Transverse colon (tissue), 4 donors: ENCODE measurements at regions not wholly inside any gene's neighbourhood (a gene's known extent, or its start where the extent isn't known, plus 50 kb on each side); places are given as distances from the start of the nearest gene placed in this dataset.

Experiments used
- DNase-seq: peaks from one replicate; pipeline ENCODE4 v3.0.0-alpha.2; 2019
- H3K27ac ChIP-seq, 4 donors: fragments of 200-600 bp; sonication (generic); 2 replicates each; pipeline ENCODE4 v1.5.1; 2016 to 2018; ENCODE audit warnings: inconsistent platforms in 4 of 4
- H3K27me3 ChIP-seq: fragments of 200-600 bp; sonication (generic); 2 replicates; pipeline ENCODE4 v1.5.1; 2017; ENCODE audit warnings: inconsistent platforms
- H3K36me3 ChIP-seq, 4 donors: fragments of 200-600 bp; sonication (generic); 2 replicates each; pipeline ENCODE4 v1.5.1; 2017 to 2019; ENCODE audit warnings: inconsistent platforms in 4 of 4
- H3K4me1 ChIP-seq, 4 donors: fragments of 200-600 bp; sonication (generic); 2 replicates each; pipeline ENCODE4 v1.5.1; 2017 to 2020; ENCODE audit warnings: inconsistent platforms in 4 of 4
- H3K4me3 ChIP-seq, 4 donors: fragments of 200-600 bp; sonication (generic); 1 replicate in 1 of 4; 2 replicates in 3 of 4; pipeline versions ENCODE4 v1.5.1 to v1.6.1; 2017 to 2019; ENCODE audit warnings: inconsistent platforms in 4 of 4
- H3K9me3 ChIP-seq, 2 donors: fragments of 200-600 bp; sonication (generic); 2 replicates each; pipeline ENCODE4 v1.5.1; 2017 to 2019; ENCODE audit warnings: inconsistent platforms in 2 of 2
- CTCF ChIP-seq, 5 experiments: fragments of 200-600 bp in 3 of 5; fragments of 450-650 bp in 2 of 5; sonication (generic) in 3 of 5; IDR thresholded peaks; 1 replicate in 2 of 5; 2 replicates in 3 of 5; pipeline ENCODE4 v1.5.1; 2016 to 2017; ENCODE audit warnings: antibody characterized with exemption in 5 of 5, inconsistent platforms in 3 of 5, mild to moderate bottlenecking in 2 of 5, moderate library complexity in 1 of 5
- EP300 ChIP-seq: sonication (generic); formaldehyde crosslinking; IDR thresholded peaks from one replicate; pipeline ENCODE4 v1.6.1; 2017; ENCODE audit warnings: antibody characterized with exemption, low read depth
- POLR2A ChIP-seq: fragments of 450-650 bp; IDR thresholded peaks from one replicate; pipeline ENCODE4 v1.6.1; 2016; ENCODE audit warnings: antibody characterized with exemption, mild to moderate bottlenecking, moderate library complexity
- POLR2AphosphoS5 ChIP-seq, 3 donors: sonication (generic); formaldehyde crosslinking; IDR thresholded peaks; one replicate each; pipeline ENCODE4 v1.6.1; 2016; ENCODE audit warnings: antibody characterized with exemption in 3 of 3
- WGBS, 2 donors: methylation state at CpG; one replicate each; pipeline ENCODE4 v1.1.5; 2018; ENCODE audit warnings: low coverage in 1 of 2; 5-methylcytosine and 5-hydroxymethylcytosine counted together
- in situ Hi-C, 4 donors: fragments of 200-750 bp; cut with MboI; loops; one replicate each; pipeline versions ENCODE4 v1.15.0 to v1.15.1; 2017; ENCODE audit warnings: low sequenced_read_pairs in 3 of 4, low pct_ligation_motif_present in 1 of 4, low pct_unique_long_range_greater_than_20kb in 1 of 4
- intact Hi-C: fragments of 100-400 bp; cut with DNase I; formaldehyde crosslinking; loops from one replicate; pipeline ENCODE4 v1.15.1; 2023; ENCODE audit warnings: low total_unique reads

DNA sequence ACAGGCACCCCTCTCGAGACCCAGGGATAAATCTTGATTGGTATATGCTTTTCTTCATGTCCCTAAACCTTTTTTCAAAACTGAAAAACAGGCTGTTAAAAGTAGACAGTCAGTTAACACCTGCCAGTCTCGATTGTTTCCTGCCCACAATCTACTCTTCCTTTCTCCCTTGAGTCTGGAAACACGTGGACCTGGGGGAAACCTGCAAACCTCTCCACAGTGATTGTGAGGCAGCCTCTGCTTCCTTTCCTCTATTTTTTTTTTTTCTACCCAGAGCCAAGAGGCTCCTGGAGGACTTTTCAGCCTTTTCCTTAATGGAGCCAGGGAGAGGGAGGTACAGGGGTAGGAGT lies 69.4 kb upstream of the CLMP start:
- Histone ChIP-seq H3K27ac (no peak overlapping the region), H3K27me3 (peaks cover 7% of the 10 kb centered on the region), H3K4me3 (no peak overlapping the region), H3K9me3 (no peaks in the 10 kb centered on the region), H3K4me1 (peaks cover 0 to 12% (median 1%) of the 10 kb centered on the region in 4 donors), H3K36me3 (no peaks in the 10 kb centered on the region)
- intact Hi-C loops (no loop called here), in situ Hi-C loops (no loop called here)
- 34% methylated on average over 3 of the region's 3 CpGs; no CpG with 5 or more reads in 1 of the 2 donors for WGBS, 2 donors
- TF ChIP-seq POLR2A (no peak), EP300 (no peak), CTCF (IDR thresholded peaks at IDR 0.05) (no peak), POLR2AphosphoS5 (IDR thresholded peaks at IDR 0.05) (no peak)
- DNase-seq = no peak

- peak overlapping the region in 2 of 4 donors; percentile 9 to 30 for H3K4me3 ChIP-seq
- H3K27me3 ChIP-seq = peaks cover 7% of the 10 kb centered on the region
- no peaks in the 10 kb centered on the region for H3K9me3 ChIP-seq
- TF ChIP-seq POLR2A (no peak), CTCF (IDR thresholded peaks at IDR 0.05) (peak; percentile 65 to 92 (median 87)), EP300 (no peak), POLR2AphosphoS5 (IDR thresholded peaks at IDR 0.05) (no peak)
- no peaks in the 10 kb centered on the region for H3K36me3 ChIP-seq
- peak; percentile 85 for DNase-seq
- H3K27ac ChIP-seq = no peak overlapping the region
- in situ Hi-C loops (no loop called here), intact Hi-C loops (no loop called here)
- WGBS, 2 donors = 17 to 40% methylated on average over 13 to 25 of the region's 25 CpGs
- H3K4me1 ChIP-seq = peaks cover 0 to 12% (median 1%) of the 10 kb centered on the region in 4 donors
Observed at GRCh38 chr11:123261345-123262106, 66.5 kb upstream of the CLMP start.

GRCh38 chr11:123260511-123261211 lies 65.6 kb upstream of the CLMP start:
- in situ Hi-C loops = no loop called here
- 47 to 61% methylated on average over 3 to 4 of the region's 4 CpGs for WGBS, 2 donors

More at GRCh38 chr11:123260511-123261211, 65.6 kb upstream of the CLMP start:
- peaks cover 7% of the 10 kb centered on the region for H3K27me3 ChIP-seq
- no peak overlapping the region for H3K27ac ChIP-seq
- no peaks in the 10 kb centered on the region for H3K9me3 ChIP-seq
- TF ChIP-seq EP300 = no peak
- TF ChIP-seq POLR2AphosphoS5 (IDR thresholded peaks at IDR 0.05) = no peak
- no peak for TF ChIP-seq POLR2A
- no peak for TF ChIP-seq CTCF (IDR thresholded peaks at IDR 0.05)
- peak overlapping the region in 1 of 4 donors; percentile 9 for H3K4me3 ChIP-seq
- H3K4me1 ChIP-seq = peaks cover 0 to 12% (median 1%) of the 10 kb centered on the region in 4 donors
- intact Hi-C loops = no loop called here
- no peaks in the 10 kb centered on the region for H3K36me3 ChIP-seq
- no peak for DNase-seq
